ENCODE measurements at regions not wholly inside any gene's neighbourhood (a gene's known extent, or its start where the extent isn't known, plus 50 kb on each side); places are given as distances from the start of the nearest gene placed in this dataset.

DNA sequence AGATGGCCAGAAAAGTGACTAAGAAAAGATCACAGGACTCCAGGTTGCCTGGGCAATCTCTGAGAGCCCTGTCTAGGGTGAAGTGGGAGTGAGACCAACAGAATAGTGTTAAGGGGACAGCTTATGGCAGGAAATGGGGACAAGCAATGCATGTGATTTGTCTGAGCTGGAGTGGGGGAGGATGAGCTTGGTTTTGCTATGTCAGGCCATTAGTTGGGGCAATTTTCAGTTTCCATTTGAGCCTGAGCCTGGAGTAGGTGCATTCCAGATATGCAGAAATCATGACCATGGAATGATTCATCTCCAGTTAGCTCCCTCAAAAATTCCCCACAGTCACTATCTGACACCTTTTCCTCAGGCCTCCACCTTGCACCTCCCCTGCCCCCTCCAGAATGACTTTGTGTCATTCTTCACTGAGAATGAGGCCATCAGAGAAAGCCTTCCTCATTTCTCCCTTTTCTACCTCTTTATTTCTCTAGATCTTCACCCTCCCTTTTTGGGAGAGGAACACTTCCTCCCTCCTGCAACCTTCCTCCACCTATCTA lies 150.9 kb upstream of the PLEKHG7 start:
- no peaks in the 10 kb centered on the region for H3K9me2 ChIP-seq (replicated peaks; ENCODE audit: low read length)
- H3K4me3 ChIP-seq (ENCODE audit: low read length), result no peak overlapping the region
- ATAC-seq (peak; percentile 65), DNase-seq (peak; percentile 68)
- H3K4me1 ChIP-seq (ENCODE audit: insufficient read depth, low read length), result peaks cover 12% of the 10 kb centered on the region
- H4K20me1 ChIP-seq (ENCODE audit: low read length), result no peaks in the 10 kb centered on the region
- no peaks in the 10 kb centered on the region for H3K79me2 ChIP-seq (ENCODE audit: low read length)
- H3K9ac ChIP-seq (ENCODE audit: low read length), result no peak overlapping the region
- no peaks in the 10 kb centered on the region for H3K27me3 ChIP-seq (ENCODE audit: low read length)
- H2AFZ ChIP-seq (ENCODE audit: low read length), result 0 out of 2 replicates have a peak overlapping the region, but pooled peaks have one; percentile 43
- H3K36me3 ChIP-seq (ENCODE audit: low read depth, low read length), result no peaks in the 10 kb centered on the region
- no peaks in the 10 kb centered on the region for H3F3A ChIP-seq (ENCODE audit: low read length, unreplicated experiment)
- ChIA-PET CTCF (no interaction called here), POLR2A (ENCODE audit: unreplicated experiment) (no interaction called here)
- H3K4me2 ChIP-seq (ENCODE audit: low read length), result peak overlapping the region; percentile 22; the same call in 1 of the 2 replicates
- peak overlapping the region; percentile 24 for H3K27ac ChIP-seq (ENCODE audit: low read length)
- no peaks in the 10 kb centered on the region for H3K9me3 ChIP-seq (ENCODE audit: low read length)
- intact Hi-C loops (cut with micrococcal nuclease), result no loop called here
- TF ChIP-seq, protein P1, sequence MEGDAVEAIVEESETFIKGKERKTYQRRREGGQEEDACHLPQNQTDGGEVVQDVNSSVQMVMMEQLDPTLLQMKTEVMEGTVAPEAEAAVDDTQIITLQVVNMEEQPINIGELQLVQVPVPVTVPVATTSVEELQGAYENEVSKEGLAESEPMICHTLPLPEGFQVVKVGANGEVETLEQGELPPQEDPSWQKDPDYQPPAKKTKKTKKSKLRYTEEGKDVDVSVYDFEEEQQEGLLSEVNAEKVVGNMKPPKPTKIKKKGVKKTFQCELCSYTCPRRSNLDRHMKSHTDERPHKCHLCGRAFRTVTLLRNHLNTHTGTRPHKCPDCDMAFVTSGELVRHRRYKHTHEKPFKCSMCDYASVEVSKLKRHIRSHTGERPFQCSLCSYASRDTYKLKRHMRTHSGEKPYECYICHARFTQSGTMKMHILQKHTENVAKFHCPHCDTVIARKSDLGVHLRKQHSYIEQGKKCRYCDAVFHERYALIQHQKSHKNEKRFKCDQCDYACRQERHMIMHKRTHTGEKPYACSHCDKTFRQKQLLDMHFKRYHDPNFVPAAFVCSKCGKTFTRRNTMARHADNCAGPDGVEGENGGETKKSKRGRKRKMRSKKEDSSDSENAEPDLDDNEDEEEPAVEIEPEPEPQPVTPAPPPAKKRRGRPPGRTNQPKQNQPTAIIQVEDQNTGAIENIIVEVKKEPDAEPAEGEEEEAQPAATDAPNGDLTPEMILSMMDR (conservative IDR thresholded peaks at IDR 0.05; ENCODE audit: low read depth, low read length), result no peak
- TF ChIP-seq EZH2 (IDR thresholded peaks at IDR 0.05; ENCODE audit: low read length, unreplicated experiment), result no peak
- no peak for TF ChIP-seq EZH2phosphoT487 (IDR thresholded peaks at IDR 0.05; ENCODE audit: borderline replicate concordance, low read length)
- no TSS peak for BruUV-seq (replicated peaks)

DNA sequence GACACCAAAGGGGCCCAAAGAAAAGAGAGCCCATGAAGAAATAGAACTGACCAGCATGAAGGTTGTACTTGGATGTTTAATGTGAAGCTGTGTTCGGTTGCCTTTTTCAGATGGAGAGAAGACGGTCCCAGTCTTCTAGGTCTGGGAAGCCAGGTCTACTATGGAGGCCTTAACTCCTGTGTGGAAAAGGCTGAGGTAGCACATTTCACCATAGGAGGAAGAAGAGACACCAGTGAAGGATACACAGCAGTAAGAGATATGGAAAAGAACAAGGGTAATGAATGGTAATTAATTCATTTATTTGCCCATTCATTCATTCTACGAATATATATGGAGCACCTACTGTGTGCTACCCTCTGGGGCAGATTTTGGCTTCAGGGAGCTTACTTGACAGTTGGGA lies 151.6 kb upstream of the PLEKHG7 start:
- ATAC-seq, result no peak
- BruUV-seq (replicated peaks), result no TSS peak
- Histone ChIP-seq H3K4me1 (ENCODE audit: insufficient read depth, low read length) (peaks cover 12% of the 10 kb centered on the region), H2AFZ (ENCODE audit: low read length) (0 out of 2 replicates have a peak overlapping the region, but pooled peaks have one; percentile 43), H3K27me3 (ENCODE audit: low read length) (no peaks in the 10 kb centered on the region), H4K20me1 (ENCODE audit: low read length) (no peaks in the 10 kb centered on the region), H3K9me2 (replicated peaks; ENCODE audit: low read length) (no peaks in the 10 kb centered on the region), H3K9me3 (ENCODE audit: low read length) (no peaks in the 10 kb centered on the region), H3K79me2 (ENCODE audit: low read length) (no peaks in the 10 kb centered on the region), H3K9ac (ENCODE audit: low read length) (no peak overlapping the region), H3K27ac (ENCODE audit: low read length) (peak overlapping the region; percentile 24; the same call in 1 of the 2 replicates), H3F3A (ENCODE audit: low read length, unreplicated experiment) (no peaks in the 10 kb centered on the region), H3K36me3 (ENCODE audit: low read depth, low read length) (no peaks in the 10 kb centered on the region), H3K4me2 (ENCODE audit: low read length) (no peak overlapping the region), H3K4me3 (ENCODE audit: low read length) (no peak overlapping the region)
- CTCF ChIA-PET, result no interaction called here
- DNase-seq, result no peak
- POLR2A ChIA-PET (ENCODE audit: unreplicated experiment), result no interaction called here
- intact Hi-C loops (cut with micrococcal nuclease), result no loop called here
- no peak for TF ChIP-seq EZH2 (IDR thresholded peaks at IDR 0.05; ENCODE audit: low read length, unreplicated experiment)
- TF ChIP-seq, protein P1 (conservative IDR thresholded peaks at IDR 0.05; ENCODE audit: low read depth, low read length), result no peak
- no peak for TF ChIP-seq EZH2phosphoT487 (IDR thresholded peaks at IDR 0.05; ENCODE audit: borderline replicate concordance, low read length)

DNA sequence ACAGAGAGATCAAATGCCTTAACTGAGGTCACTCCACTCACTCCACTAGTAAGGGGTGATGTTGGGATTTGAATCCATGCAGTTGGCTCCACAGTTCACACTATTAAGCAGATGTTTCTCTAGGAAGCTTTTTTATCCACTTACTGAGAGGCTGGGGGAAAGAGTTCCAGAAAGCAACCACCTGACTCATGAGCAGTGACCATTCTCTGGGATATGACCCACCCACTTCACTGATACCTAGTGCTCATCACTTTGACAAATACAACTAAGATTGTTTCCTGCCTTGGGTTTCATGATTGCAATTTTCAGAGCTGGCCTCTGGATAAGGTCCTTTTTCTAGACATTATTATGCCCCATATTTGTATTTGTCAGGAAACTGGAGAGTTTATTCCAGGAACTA lies 152.1 kb upstream of the PLEKHG7 start:
- H3K4me3 ChIP-seq (ENCODE audit: low read length), result no peak overlapping the region
- peaks cover 12% of the 10 kb centered on the region for H3K4me1 ChIP-seq (ENCODE audit: insufficient read depth, low read length)
- H3F3A ChIP-seq (ENCODE audit: low read length, unreplicated experiment), result no peaks in the 10 kb centered on the region
- H4K20me1 ChIP-seq (ENCODE audit: low read length), result no peaks in the 10 kb centered on the region
- POLR2A ChIA-PET (ENCODE audit: unreplicated experiment), result no interaction called here
- DNase-seq (no peak), ATAC-seq (no peak)
- no peaks in the 10 kb centered on the region for H3K9me2 ChIP-seq (replicated peaks; ENCODE audit: low read length)
- TF ChIP-seq EZH2 (IDR thresholded peaks at IDR 0.05; ENCODE audit: low read length, unreplicated experiment), result no peak
- TF ChIP-seq EZH2phosphoT487 (IDR thresholded peaks at IDR 0.05; ENCODE audit: borderline replicate concordance, low read length), result no peak
- TF ChIP-seq, protein P1 (conservative IDR thresholded peaks at IDR 0.05; ENCODE audit: low read depth, low read length), result no peak
- no peaks in the 10 kb centered on the region for H3K36me3 ChIP-seq (ENCODE audit: low read depth, low read length)
- intact Hi-C loops (cut with micrococcal nuclease), result no loop called here
- no peaks in the 10 kb centered on the region for H3K79me2 ChIP-seq (ENCODE audit: low read length)
- no peaks in the 10 kb centered on the region for H3K27me3 ChIP-seq (ENCODE audit: low read length)
- no peak overlapping the region for H3K9ac ChIP-seq (ENCODE audit: low read length)
- H3K9me3 ChIP-seq (ENCODE audit: low read length), result no peaks in the 10 kb centered on the region
- no peak overlapping the region for H3K4me2 ChIP-seq (ENCODE audit: low read length)
- CTCF ChIA-PET, result interaction anchor here (0.5 kb wide), 1 partner anchor 357 kb away, joined by 3 read pairs; no protein-coding TSS in a partner anchor
- H2AFZ ChIP-seq (ENCODE audit: low read length), result no peak overlapping the region
- no peak overlapping the region for H3K27ac ChIP-seq (ENCODE audit: low read length)
- no TSS peak for BruUV-seq (replicated peaks)
